ENCODE measurements at regions not wholly inside any gene's neighbourhood (a gene's known extent, or its start where the extent isn't known, plus 50 kb on each side); places are given as distances from the start of the nearest gene placed in this dataset.
"Not testable (repeated sequence)": the region's sequence is repeated elsewhere in the genome, so short reads cannot be mapped to it uniquely, and the experiment has no call there.

GRCh38 chr5:17064241-17064640 is 128.2 kb upstream of the MYO10 start:
- intact Hi-C loops (cut with DNase I; ENCODE audit: low total_unique reads), result no loop called here
- Histone ChIP-seq H3K4me3 (no peak overlapping the region), H3K36me3 (no peaks in the 10 kb centered on the region), H3K9me3 (peaks cover 0 to 11% (median 0%) of the 10 kb centered on the region in 8 donors), H3K4me1 (no peaks in the 10 kb centered on the region), H3K27ac (no peak overlapping the region), H3K27me3 (replicated peaks in 1 of 7) (no peaks in the 10 kb centered on the region)
- TF ChIP-seq, protein P1, sequence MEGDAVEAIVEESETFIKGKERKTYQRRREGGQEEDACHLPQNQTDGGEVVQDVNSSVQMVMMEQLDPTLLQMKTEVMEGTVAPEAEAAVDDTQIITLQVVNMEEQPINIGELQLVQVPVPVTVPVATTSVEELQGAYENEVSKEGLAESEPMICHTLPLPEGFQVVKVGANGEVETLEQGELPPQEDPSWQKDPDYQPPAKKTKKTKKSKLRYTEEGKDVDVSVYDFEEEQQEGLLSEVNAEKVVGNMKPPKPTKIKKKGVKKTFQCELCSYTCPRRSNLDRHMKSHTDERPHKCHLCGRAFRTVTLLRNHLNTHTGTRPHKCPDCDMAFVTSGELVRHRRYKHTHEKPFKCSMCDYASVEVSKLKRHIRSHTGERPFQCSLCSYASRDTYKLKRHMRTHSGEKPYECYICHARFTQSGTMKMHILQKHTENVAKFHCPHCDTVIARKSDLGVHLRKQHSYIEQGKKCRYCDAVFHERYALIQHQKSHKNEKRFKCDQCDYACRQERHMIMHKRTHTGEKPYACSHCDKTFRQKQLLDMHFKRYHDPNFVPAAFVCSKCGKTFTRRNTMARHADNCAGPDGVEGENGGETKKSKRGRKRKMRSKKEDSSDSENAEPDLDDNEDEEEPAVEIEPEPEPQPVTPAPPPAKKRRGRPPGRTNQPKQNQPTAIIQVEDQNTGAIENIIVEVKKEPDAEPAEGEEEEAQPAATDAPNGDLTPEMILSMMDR (IDR thresholded peaks at IDR 0.05 in 8 of 11, conservative IDR thresholded peaks at IDR 0.05 in 3 of 11), result no peak
- TF ChIP-seq POLR2A (IDR thresholded peaks at IDR 0.05) (no peak), POLR2AphosphoS5 (IDR thresholded peaks at IDR 0.05) (no peak)
- WGBS, 5 donors, result 65 to 80% (median 75%) methylated on average over 3 of the region's 3 CpGs
- no peak for DNase-seq

DNA sequence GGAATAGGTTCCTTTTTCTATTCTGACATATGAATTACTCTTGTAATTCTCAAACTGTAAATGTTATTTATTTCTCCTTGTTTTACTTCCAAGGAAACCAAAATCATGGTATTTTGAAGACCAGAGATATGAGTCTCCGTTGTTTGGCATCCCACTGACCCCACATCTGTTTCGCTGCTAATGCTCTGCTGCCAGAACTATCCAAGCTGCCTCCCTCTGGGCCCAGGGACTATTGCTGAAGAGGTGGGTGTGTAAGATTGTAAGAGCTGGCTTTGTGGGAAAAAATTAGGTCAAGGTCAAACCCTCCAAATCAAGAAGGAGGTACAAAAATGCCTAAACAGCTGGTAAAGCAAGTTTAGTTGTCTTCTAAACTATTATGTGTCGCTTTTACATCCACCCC is 129.4 kb upstream of the MYO10 start:
- 80 to 91% (median 89%) methylated on average over 3 of the region's 3 CpGs for WGBS, 5 donors
- DNase-seq, result no peak
- Histone ChIP-seq H3K27ac (no peak overlapping the region), H3K4me3 (no peak overlapping the region), H3K4me1 (peaks cover 0 to 3% (median 0%) of the 10 kb centered on the region in 6 donors), H3K9me3 (peaks cover 0 to 11% (median 0%) of the 10 kb centered on the region in 8 donors), H3K36me3 (no peaks in the 10 kb centered on the region), H3K27me3 (replicated peaks in 1 of 7) (no peaks in the 10 kb centered on the region)
- intact Hi-C loops (cut with DNase I; ENCODE audit: low total_unique reads), result no loop called here
- TF ChIP-seq POLR2AphosphoS5 (IDR thresholded peaks at IDR 0.05) (no peak), POLR2A (IDR thresholded peaks at IDR 0.05) (no peak)
- TF ChIP-seq, protein P1 (IDR thresholded peaks at IDR 0.05 in 8 of 11, conservative IDR thresholded peaks at IDR 0.05 in 3 of 11), result no peak

DNA sequence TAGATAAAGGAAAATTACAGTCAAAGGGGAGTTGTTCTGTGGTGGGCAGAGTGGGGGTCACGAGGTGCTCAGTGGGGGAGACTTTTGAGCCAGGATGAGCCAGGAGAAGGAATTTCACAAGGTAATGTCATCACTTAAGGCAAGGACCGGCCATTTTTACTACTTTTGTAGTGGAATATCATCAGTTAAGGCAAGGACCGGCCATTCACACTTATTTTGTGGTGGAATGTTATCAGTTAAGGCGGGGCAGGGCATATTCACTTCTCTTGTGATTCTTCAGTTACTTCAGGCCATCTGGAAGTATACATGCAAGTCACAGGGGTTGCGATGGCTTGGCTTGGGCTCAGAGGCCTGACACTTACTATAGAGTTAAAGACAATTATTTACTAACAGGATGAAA is 129.9 kb upstream of the MYO10 start:
- WGBS, 5 donors, result 83 to 95% (median 92%) methylated on average over 5 of the region's 5 CpGs
- H3K27ac ChIP-seq; H3K36me3 ChIP-seq; H3K4me3 ChIP-seq; DNase-seq; H3K27me3 ChIP-seq (replicated peaks in 1 of 7); intact Hi-C loops (cut with DNase I; ENCODE audit: low total_unique reads); H3K4me1 ChIP-seq: not testable (repeated sequence)
- H3K9me3 ChIP-seq, result peaks cover 0 to 11% (median 0%) of the 10 kb centered on the region in 8 donors

- H3K4me3 ChIP-seq, result no peak overlapping the region
- TF ChIP-seq, protein P1 (IDR thresholded peaks at IDR 0.05 in 8 of 11, conservative IDR thresholded peaks at IDR 0.05 in 3 of 11), result no peak
- TF ChIP-seq POLR2A (IDR thresholded peaks at IDR 0.05), result no peak
- TF ChIP-seq POLR2AphosphoS5 (IDR thresholded peaks at IDR 0.05), result no peak
- H3K4me1 ChIP-seq, result peaks cover 0 to 3% (median 0%) of the 10 kb centered on the region in 6 donors
- no peak overlapping the region for H3K27ac ChIP-seq
- intact Hi-C loops (cut with DNase I; ENCODE audit: low total_unique reads), result no loop called here
- peaks cover 0 to under 1% (median 0%) of the 10 kb centered on the region in 8 donors for H3K9me3 ChIP-seq
- no peaks in the 10 kb centered on the region for H3K36me3 ChIP-seq
- H3K27me3 ChIP-seq (replicated peaks in 1 of 7), result no peaks in the 10 kb centered on the region
- DNase-seq, result no peak
- 85 to 94% (median 89%) methylated on average over 8 of the region's 8 CpGs for WGBS, 5 donors
These were observed 131.7 kb upstream of the MYO10 start for GRCh38 chr5:17067657-17068392.

All from spleen (tissue), 11 donors.